Ishikawa (cell line): ENCODE measurements at regions not wholly inside any gene's neighbourhood (a gene's known extent, or its start where the extent isn't known, plus 50 kb on each side); places are given as distances from the start of the nearest gene placed in this dataset.

Source experiments
- CEBPB ChIP-seq: IDR thresholded peaks from 2 replicates; pipeline ENCODE4 v1.6.1; 2012
- CREB1 ChIP-seq: IDR thresholded peaks from 2 replicates; pipeline ENCODE4 v1.6.1; 2012; ENCODE audit warnings: low read depth
- EGR1 ChIP-seq: IDR thresholded peaks from 2 replicates; pipeline ENCODE4 v1.6.1; 2012
- EP300 ChIP-seq: IDR thresholded peaks from 2 replicates; pipeline ENCODE4 v1.6.1; 2012; ENCODE audit warnings: borderline replicate concordance
- FOXM1 ChIP-seq: IDR thresholded peaks from 2 replicates; pipeline ENCODE4 v1.6.1; 2012; ENCODE audit warnings: low read depth, borderline replicate concordance
- RAD21 ChIP-seq: IDR thresholded peaks from 2 replicates; pipeline ENCODE4 v1.6.1; 2012; ENCODE audit warnings: low read depth
- TAF1 ChIP-seq: IDR thresholded peaks from 2 replicates; pipeline ENCODE4 v1.6.1; 2012; ENCODE audit warnings: low read depth, mild to moderate bottlenecking
- TCF12 ChIP-seq: IDR thresholded peaks from 2 replicates; pipeline ENCODE4 v1.6.1; 2012; ENCODE audit warnings: low read depth
- YY1 ChIP-seq: IDR thresholded peaks from 2 replicates; pipeline ENCODE4 v1.6.1; 2012; ENCODE audit warnings: low read depth
- ZBTB7A ChIP-seq: IDR thresholded peaks from 2 replicates; pipeline ENCODE4 v1.6.1; 2012; ENCODE audit warnings: low read depth
- TF ChIP-seq, protein P1 (sequence below): IDR thresholded peaks from 2 replicates; pipeline ENCODE4 v1.6.1; 2012; ENCODE audit warnings: low read depth, mild to moderate bottlenecking
- TF ChIP-seq, protein P2 (sequence below): IDR thresholded peaks from 2 replicates; pipeline ENCODE4 v1.6.1; 2012

DNA sequence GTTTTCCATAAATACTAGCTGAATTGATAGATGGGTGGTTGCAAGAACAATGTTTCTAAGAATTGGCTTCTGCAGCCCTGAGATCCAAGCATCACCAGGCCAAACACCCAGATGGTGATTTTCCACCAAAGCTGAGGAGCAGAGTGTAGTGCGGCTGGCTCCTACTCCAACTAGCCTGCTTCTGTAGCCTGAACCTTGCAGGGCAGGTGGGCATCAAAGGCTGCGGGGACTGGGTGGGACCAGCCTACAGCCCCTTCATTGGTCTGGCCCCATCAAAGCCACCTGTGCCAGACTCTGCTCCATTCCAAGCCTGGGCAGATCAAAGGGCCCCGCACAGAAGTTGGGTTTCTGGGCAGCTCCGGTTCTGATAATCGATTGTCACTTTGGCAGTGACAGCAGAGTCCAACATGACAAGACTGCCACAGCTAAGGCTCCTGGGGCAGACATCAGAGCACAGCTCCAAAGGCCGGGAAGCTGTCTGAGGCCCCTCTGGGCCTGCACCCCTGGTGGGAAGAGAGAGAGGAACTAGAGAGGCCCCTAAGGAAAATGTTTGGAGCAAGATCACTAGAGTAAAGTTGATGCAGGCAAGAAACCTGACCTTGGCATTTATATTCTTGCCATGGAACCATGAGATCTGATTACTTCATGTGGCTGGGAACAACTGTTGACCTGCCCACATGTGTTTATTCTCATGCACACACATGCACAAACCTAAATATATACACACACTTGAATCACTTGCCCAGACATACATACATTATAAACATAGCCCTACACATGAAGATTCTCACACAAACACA lies 582.9 kb downstream of the INSC start:
- no peak for TF ChIP-seq TCF12
- no peak for TF ChIP-seq EGR1
- TF ChIP-seq ZBTB7A: no peak
- TF ChIP-seq CEBPB: no peak
- no peak for TF ChIP-seq EP300
- TF ChIP-seq YY1: no peak
- TF ChIP-seq FOXM1: no peak
- no peak for TF ChIP-seq TAF1
- TF ChIP-seq CREB1: no peak
- TF ChIP-seq RAD21: no peak
- TF ChIP-seq, protein P1, sequence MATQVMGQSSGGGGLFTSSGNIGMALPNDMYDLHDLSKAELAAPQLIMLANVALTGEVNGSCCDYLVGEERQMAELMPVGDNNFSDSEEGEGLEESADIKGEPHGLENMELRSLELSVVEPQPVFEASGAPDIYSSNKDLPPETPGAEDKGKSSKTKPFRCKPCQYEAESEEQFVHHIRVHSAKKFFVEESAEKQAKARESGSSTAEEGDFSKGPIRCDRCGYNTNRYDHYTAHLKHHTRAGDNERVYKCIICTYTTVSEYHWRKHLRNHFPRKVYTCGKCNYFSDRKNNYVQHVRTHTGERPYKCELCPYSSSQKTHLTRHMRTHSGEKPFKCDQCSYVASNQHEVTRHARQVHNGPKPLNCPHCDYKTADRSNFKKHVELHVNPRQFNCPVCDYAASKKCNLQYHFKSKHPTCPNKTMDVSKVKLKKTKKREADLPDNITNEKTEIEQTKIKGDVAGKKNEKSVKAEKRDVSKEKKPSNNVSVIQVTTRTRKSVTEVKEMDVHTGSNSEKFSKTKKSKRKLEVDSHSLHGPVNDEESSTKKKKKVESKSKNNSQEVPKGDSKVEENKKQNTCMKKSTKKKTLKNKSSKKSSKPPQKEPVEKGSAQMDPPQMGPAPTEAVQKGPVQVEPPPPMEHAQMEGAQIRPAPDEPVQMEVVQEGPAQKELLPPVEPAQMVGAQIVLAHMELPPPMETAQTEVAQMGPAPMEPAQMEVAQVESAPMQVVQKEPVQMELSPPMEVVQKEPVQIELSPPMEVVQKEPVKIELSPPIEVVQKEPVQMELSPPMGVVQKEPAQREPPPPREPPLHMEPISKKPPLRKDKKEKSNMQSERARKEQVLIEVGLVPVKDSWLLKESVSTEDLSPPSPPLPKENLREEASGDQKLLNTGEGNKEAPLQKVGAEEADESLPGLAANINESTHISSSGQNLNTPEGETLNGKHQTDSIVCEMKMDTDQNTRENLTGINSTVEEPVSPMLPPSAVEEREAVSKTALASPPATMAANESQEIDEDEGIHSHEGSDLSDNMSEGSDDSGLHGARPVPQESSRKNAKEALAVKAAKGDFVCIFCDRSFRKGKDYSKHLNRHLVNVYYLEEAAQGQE: no peak
- TF ChIP-seq, protein P2, sequence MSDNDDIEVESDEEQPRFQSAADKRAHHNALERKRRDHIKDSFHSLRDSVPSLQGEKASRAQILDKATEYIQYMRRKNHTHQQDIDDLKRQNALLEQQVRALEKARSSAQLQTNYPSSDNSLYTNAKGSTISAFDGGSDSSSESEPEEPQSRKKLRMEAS: no peak
